H1 (cell line): ENCODE measurements at regions not wholly inside any gene's neighbourhood (a gene's known extent, or its start where the extent isn't known, plus 50 kb on each side); places are given as distances from the start of the nearest gene placed in this dataset.

Experiments
- CBX5 ChIP-seq: fragments of 300-800, 300-1000 bp; sonication (generic); IDR thresholded peaks from 2 replicates; pipeline ENCODE4 v1.7.1; 2016; ENCODE audit warnings: antibody characterized with exemption, low read length, low read depth
- MAFK ChIP-seq: IDR thresholded peaks from 2 replicates; pipeline ENCODE4 v1.6.1; 2012; ENCODE audit warnings: low read depth, mild to moderate bottlenecking, improper control_type of control experiment, low read length
- PHF8 ChIP-seq: fragments of 200-600 bp; sonication (generic); conservative IDR thresholded peaks from 2 replicates; pipeline ENCODE4 v1.7.1; 2012; ENCODE audit warnings: low read depth, mild to moderate bottlenecking, inconsistent platforms, low read length, moderate library complexity
- RFX5 ChIP-seq: IDR thresholded peaks from 2 replicates; pipeline ENCODE4 v1.6.1; 2011; ENCODE audit warnings: low read depth, low read length, improper control_type of control experiment, borderline replicate concordance
- RNF2 ChIP-seq: fragments of 200-900, 300-1000 bp; sonication (generic); IDR thresholded peaks from 2 replicates; pipeline ENCODE4 v1.7.1; 2016; ENCODE audit warnings: borderline replicate concordance, low read depth, mild to moderate bottlenecking, antibody characterized with exemption, low read length; ENCODE audit not compliant: poor library complexity, severe bottlenecking; ENCODE audit errors: missing control alignments

GRCh38 chr19:28578208-28578607 is 634.7 kb downstream of the UQCRFS1 start (continued):
- TF ChIP-seq RFX5: no peak
- no peak for TF ChIP-seq PHF8
- no peak for TF ChIP-seq CBX5
- TF ChIP-seq RNF2: no peak
- no peak for TF ChIP-seq MAFK
